CD4-positive, CD25-positive, alpha-beta regulatory T cell (primary cell): ENCODE measurements at regions not wholly inside any gene's neighbourhood (a gene's known extent, or its start where the extent isn't known, plus 50 kb on each side); places are given as distances from the start of the nearest gene placed in this dataset.
"Not testable (repeated sequence)": the region's sequence is repeated elsewhere in the genome, so short reads cannot be mapped to it uniquely, and the experiment has no call there.

Experiments used
- ATAC-seq, 2 donors: fragments of 150-1000 bp; cut with Tn5 transposase; one replicate each; pipeline ENCODE4 v1.10.0; 2021; ENCODE audit warnings: low read depth in 2 of 2, moderate number of reproducible peaks in 2 of 2, moderate library complexity in 1 of 2
- DNase-seq, 3 donors: peaks; one replicate each; pipeline versions ENCODE4 v3.0.0 to v3.0.0-alpha.2; 2012 to 2022; ENCODE audit warnings: mixed read lengths in 1 of 3
- H3K27ac ChIP-seq: one replicate; pipeline ENCODE4 v1.7.0; 2013; ENCODE audit warnings: mild to moderate bottlenecking, low read length; ENCODE audit not compliant: insufficient read depth, poor library complexity, severe bottlenecking
- H3K27me3 ChIP-seq: one replicate; pipeline ENCODE4 v1.7.0; 2013; ENCODE audit warnings: low read length; ENCODE audit not compliant: control insufficient read depth, insufficient read depth
- H3K36me3 ChIP-seq: one replicate; pipeline ENCODE4 v1.7.0; 2013; ENCODE audit warnings: mild to moderate bottlenecking, low read length, moderate library complexity; ENCODE audit not compliant: control insufficient read depth, insufficient read depth
- H3K4me1 ChIP-seq: 2 replicates; pipeline ENCODE4 v1.7.0; 2013; ENCODE audit warnings: mild to moderate bottlenecking, low read length; ENCODE audit not compliant: insufficient read depth, control insufficient read depth, poor library complexity, severe bottlenecking
- H3K4me3 ChIP-seq: one replicate; pipeline ENCODE4 v1.7.0; 2013; ENCODE audit warnings: low read depth, mild to moderate bottlenecking, low read length, moderate library complexity
- H3K9me3 ChIP-seq, 2 experiments: 1 replicate in 1 of 2; 2 replicates in 1 of 2; pipeline ENCODE4 v1.7.0; 2013; ENCODE audit warnings: low read length in 2 of 2, mild to moderate bottlenecking in 1 of 2, moderate library complexity in 1 of 2; ENCODE audit not compliant: control insufficient read depth in 2 of 2
- H3K27ac Mint-ChIP-seq, 3 donors: one replicate each; pipeline ENCODE4 v1.8.0; 2020 to 2022; ENCODE audit warnings: mild to moderate bottlenecking in 3 of 3, mixed read lengths in 3 of 3, moderate library complexity in 2 of 3
- H3K27me3 Mint-ChIP-seq: one replicate; pipeline ENCODE4 v1.8.0; 2022; ENCODE audit warnings: mild to moderate bottlenecking, mixed read lengths
- H3K36me3 Mint-ChIP-seq: one replicate; pipeline ENCODE4 v1.8.0; 2020; ENCODE audit warnings: mixed read lengths
- H3K4me1 Mint-ChIP-seq, 4 donors: one replicate each; pipeline ENCODE4 v1.8.0; 2020 to 2022; ENCODE audit warnings: mixed read lengths in 4 of 4, mild to moderate bottlenecking in 1 of 4
- H3K4me3 Mint-ChIP-seq, 4 donors: one replicate each; pipeline ENCODE4 v1.8.0; 2020 to 2022; ENCODE audit warnings: mild to moderate bottlenecking in 4 of 4, mixed read lengths in 4 of 4, moderate library complexity in 3 of 4
- H3K9me3 Mint-ChIP-seq, 7 donors: one replicate each; pipeline ENCODE4 v1.8.0; 2020 to 2022; ENCODE audit warnings: mixed read lengths in 7 of 7, mild to moderate bottlenecking in 3 of 7, moderate library complexity in 2 of 7

DNA sequence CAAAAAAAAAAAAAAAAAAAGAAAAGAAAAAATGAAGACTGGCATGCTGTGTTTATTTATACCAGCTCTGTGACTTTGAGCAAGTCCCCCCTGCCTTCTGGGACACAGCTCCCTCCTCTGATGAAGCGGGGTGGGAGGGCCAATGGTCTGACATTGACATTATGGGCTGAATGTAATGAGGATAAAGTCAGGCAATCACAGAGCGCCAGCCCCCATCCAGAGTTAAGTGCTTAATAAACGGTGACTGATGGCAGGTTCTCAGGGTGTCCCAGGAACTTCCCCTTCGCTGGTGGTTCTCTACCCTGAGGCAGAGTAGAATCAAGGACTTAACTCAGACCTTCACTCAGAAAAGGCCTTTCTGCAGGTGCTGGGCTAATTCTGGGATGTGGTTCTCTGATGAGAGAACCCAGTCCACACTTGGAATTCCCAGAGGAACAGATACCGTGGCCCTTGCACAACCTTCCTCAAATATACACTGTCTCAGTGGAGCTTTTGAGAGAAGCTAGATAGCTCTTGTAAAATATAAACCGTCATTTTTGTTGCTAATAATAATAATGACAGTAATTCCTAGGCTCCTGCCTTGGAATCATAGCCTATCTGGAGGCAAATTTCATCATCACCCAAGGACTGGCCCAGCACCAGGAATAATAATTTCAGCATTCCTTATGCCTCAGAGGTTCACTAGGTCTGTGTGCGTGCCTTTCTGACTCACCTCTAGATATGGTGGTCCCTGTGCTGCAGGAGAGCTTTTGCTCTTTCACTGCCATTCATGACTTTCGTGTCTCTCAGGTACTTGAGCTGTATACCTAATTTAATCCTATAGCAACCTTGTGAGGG is 115.8 kb downstream of the RPLP1 start:
- H3K9me3 ChIP-seq, result no peaks in the 10 kb centered on the region
- H3K4me1 ChIP-seq, result no peaks in the 10 kb centered on the region
- Mint-ChIP-seq H3K9me3 (no peaks in the 10 kb centered on the region), H3K36me3 (no peaks in the 10 kb centered on the region), H3K27ac (no peak overlapping the region), H3K4me1 (no peaks in the 10 kb centered on the region), H3K27me3 (peaks cover 4% of the 10 kb centered on the region), H3K4me3 (no peak overlapping the region)
- no peak overlapping the region for H3K4me3 ChIP-seq
- ATAC-seq (no peak), DNase-seq (no peak)
- no peak overlapping the region for H3K27ac ChIP-seq
- H3K36me3 ChIP-seq, result no peaks in the 10 kb centered on the region
- H3K27me3 ChIP-seq, result no peaks in the 10 kb centered on the region

DNA sequence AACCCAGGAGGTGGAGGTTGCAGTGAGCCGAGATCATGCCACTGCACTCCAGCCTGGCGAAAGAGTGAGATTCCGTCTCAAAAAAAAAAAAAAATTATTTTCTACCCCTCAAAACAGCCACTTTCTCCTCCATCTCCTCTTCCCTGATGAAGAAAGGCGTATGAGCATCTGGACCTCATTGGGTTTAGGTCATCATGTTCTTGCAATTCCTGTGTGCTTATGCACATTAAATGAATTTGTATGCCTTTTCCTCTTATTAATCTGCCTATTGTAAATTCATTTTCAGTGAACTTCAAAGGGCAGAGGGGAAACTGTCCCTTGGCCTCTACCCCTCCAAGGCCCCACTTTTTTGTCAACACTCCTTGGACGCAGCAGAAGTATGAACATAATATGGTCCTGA is 117.8 kb downstream of the RPLP1 start:
- Mint-ChIP-seq H3K27ac (no peak overlapping the region), H3K36me3 (no peaks in the 10 kb centered on the region), H3K27me3 (peaks cover 4% of the 10 kb centered on the region), H3K4me1 (peaks cover 0 to 11% (median 0%) of the 10 kb centered on the region in 4 donors), H3K9me3 (no peaks in the 10 kb centered on the region), H3K4me3 (no peak overlapping the region)
- Histone ChIP-seq H3K4me3 (no peak overlapping the region), H3K36me3 (no peaks in the 10 kb centered on the region), H3K9me3 (no peaks in the 10 kb centered on the region), H3K27ac (no peak overlapping the region), H3K4me1 (no peaks in the 10 kb centered on the region), H3K27me3 (no peaks in the 10 kb centered on the region)
- ATAC-seq (no peak), DNase-seq (no peak)

DNA sequence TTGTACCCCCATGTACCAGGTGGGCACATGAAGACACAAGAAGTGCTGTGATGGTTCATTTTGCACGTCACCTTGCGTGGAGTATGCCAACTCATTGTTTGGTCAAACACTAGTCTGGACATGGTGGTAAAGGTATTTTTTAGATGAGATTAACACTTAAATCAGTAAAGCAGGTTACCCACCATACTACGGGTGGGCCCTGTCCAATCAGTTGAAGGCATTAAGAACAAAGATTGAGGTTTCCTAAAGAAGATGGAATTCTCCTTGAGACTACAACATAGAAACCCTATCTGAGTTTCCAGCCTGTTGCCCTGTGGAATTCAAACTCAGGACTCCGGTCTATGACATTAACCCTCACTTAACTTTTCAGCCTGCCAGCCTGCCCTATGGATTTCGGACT is 118.4 kb downstream of the RPLP1 start:
- peaks cover 0 to 11% (median 0%) of the 10 kb centered on the region in 4 donors for H3K4me1 Mint-ChIP-seq
- H3K4me3 Mint-ChIP-seq, result no peak overlapping the region
- no peaks in the 10 kb centered on the region for H3K9me3 ChIP-seq
- H3K27ac ChIP-seq, result no peak overlapping the region
- H3K27me3 ChIP-seq, result no peaks in the 10 kb centered on the region
- no peak for ATAC-seq
- no peak overlapping the region for H3K27ac Mint-ChIP-seq
- no peak for DNase-seq
- no peaks in the 10 kb centered on the region for H3K36me3 ChIP-seq
- peaks cover 4% of the 10 kb centered on the region for H3K27me3 Mint-ChIP-seq
- H3K9me3 Mint-ChIP-seq, result no peaks in the 10 kb centered on the region
- H3K4me1 ChIP-seq, result no peaks in the 10 kb centered on the region
- no peak overlapping the region for H3K4me3 ChIP-seq
- H3K36me3 Mint-ChIP-seq, result no peaks in the 10 kb centered on the region

DNA sequence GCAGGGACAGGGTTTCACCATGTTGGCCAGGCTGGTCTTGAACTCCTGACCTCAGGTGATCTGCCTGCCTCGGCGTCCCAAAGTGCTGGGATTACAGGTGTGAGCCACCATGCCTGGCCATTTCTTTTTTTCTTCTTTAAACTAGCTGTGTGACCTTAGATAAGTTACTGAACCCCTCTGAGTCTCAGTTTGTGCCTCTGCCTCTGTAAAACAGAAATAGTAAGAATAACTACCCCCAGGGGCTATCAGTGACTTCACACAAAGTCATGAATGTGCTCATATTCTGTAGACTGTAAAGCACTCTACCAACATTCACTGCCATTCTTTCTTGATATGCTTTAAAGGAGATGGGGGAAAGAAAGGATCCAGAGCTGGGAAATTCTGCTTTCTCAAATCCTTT is 120.7 kb downstream of the RPLP1 start:
- not testable (repeated sequence) for H3K27me3 Mint-ChIP-seq, H3K9me3 Mint-ChIP-seq, H3K4me3 ChIP-seq, H3K9me3 ChIP-seq, H3K36me3 ChIP-seq, H3K4me1 ChIP-seq, ATAC-seq, H3K27ac ChIP-seq, H3K27ac Mint-ChIP-seq, H3K36me3 Mint-ChIP-seq, H3K4me3 Mint-ChIP-seq, H3K27me3 ChIP-seq, DNase-seq
- H3K4me1 Mint-ChIP-seq, result peaks cover 0 to 13% (median 0%) of the 10 kb centered on the region in 4 donors

DNA sequence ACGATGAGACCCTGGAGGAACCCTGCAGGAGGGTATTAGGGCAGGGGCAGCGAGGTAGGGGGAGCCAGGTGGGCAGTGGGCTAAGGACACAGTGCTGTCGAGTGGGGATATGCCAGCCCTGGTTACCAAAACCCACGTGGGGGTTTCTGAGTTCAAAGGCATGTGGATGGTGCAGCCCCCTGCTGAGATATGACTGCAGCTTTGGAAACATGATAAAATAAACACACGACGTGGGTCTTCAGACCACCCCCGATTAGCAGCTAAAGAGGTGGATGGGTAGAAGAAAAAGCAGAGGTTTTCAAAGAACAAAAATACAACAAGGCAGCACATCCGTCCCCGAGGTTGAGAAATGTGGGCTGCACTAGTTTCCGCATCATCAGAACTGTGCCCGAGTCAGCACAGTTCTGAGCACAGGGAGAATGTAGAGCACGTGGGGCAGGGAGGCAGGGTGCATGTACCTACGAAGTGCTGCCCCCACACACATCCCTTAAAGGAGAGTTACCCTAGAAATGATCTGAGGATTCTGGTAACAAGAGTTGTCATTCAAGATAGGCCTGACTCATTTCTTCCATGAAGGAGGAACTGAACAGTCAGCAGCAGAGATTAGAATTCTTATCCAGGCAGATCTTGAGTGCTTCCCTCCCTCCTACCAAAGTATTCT is 121.3 kb downstream of the RPLP1 start:
- Mint-ChIP-seq H3K9me3 (no peaks in the 10 kb centered on the region), H3K27ac (peak overlapping the region in 1 of 3 donors; percentile 77), H3K27me3 (no peaks in the 10 kb centered on the region), H3K4me3 (no peak overlapping the region), H3K4me1 (peaks cover 0 to 13% (median 0%) of the 10 kb centered on the region in 4 donors), H3K36me3 (no peaks in the 10 kb centered on the region)
- H3K4me1 ChIP-seq, result no peaks in the 10 kb centered on the region
- no peaks in the 10 kb centered on the region for H3K36me3 ChIP-seq
- no peaks in the 10 kb centered on the region for H3K27me3 ChIP-seq
- H3K27ac ChIP-seq, result no peak overlapping the region
- H3K4me3 ChIP-seq, result no peak overlapping the region
- ATAC-seq, result peak; percentile 36 to 37
- DNase-seq, result peak in 1 of 3 donors; percentile 28
- no peaks in the 10 kb centered on the region for H3K9me3 ChIP-seq

DNA sequence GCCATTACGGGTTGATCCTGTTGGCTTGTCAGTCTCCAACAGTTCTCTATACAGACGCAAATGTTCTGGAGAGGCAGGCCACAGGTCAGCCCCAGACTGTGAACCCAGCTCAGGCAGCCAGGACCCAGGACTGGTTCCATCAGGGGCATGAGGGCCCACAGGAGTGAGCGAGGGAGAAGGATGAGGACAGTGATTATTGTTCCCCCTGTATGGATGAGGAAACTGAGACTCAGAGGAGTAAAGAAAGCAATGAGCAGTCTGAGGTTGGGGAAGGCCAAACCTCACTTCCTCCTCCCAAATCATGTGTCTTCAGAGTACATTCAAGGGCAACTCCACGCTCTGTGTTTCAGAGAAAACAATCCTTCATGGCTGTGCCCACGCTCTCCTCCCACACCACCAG is 121.9 kb downstream of the RPLP1 start:
- H3K36me3 ChIP-seq, result no peaks in the 10 kb centered on the region
- H3K9me3 ChIP-seq, result no peaks in the 10 kb centered on the region
- Mint-ChIP-seq H3K4me1 (peaks cover 0 to 13% (median 0%) of the 10 kb centered on the region in 4 donors), H3K4me3 (no peak overlapping the region), H3K27me3 (no peaks in the 10 kb centered on the region), H3K9me3 (no peaks in the 10 kb centered on the region), H3K27ac (peak overlapping the region in 1 of 3 donors; percentile 47), H3K36me3 (no peaks in the 10 kb centered on the region)
- no peak overlapping the region for H3K4me3 ChIP-seq
- H3K27me3 ChIP-seq, result no peaks in the 10 kb centered on the region
- no peak overlapping the region for H3K27ac ChIP-seq
- DNase-seq (no peak), ATAC-seq (no peak)
- H3K4me1 ChIP-seq, result no peaks in the 10 kb centered on the region

DNA sequence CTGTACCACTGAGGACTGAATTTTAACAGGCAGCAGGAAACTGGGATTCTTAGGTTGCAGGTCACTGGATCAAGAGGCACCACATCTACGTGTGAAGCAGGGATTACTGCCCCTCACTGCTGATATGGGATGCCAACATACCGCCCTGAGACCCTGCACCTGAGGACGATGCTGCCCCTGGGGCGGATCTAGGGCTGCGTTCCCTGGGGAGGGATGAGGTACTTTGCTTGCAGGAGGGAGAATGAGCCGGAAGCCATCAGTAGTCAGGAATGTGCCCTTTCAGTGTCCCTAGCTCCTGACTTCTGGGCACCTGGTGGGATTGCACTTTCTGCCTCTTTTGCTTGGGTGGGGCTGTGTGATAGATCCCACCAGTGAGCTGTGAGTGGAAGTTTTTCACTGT is 122.8 kb downstream of the RPLP1 start:
- no peaks in the 10 kb centered on the region for H3K27me3 ChIP-seq
- H3K4me1 ChIP-seq, result no peaks in the 10 kb centered on the region
- Mint-ChIP-seq H3K4me3 (no peak overlapping the region), H3K4me1 (peaks cover 0 to 13% (median 0%) of the 10 kb centered on the region in 4 donors), H3K9me3 (no peaks in the 10 kb centered on the region), H3K27ac (no peak overlapping the region), H3K36me3 (no peaks in the 10 kb centered on the region), H3K27me3 (no peaks in the 10 kb centered on the region)
- ATAC-seq (no peak), DNase-seq (no peak)
- H3K36me3 ChIP-seq, result no peaks in the 10 kb centered on the region
- H3K27ac ChIP-seq, result no peak overlapping the region
- no peak overlapping the region for H3K4me3 ChIP-seq
- no peaks in the 10 kb centered on the region for H3K9me3 ChIP-seq
